HepG2 (cell line): ENCODE measurements at regions not wholly inside any gene's neighbourhood (a gene's known extent, or its start where the extent isn't known, plus 50 kb on each side); places are given as distances from the start of the nearest gene placed in this dataset.

Source experiments
- ATAC-seq: fragments of 200-7000 bp; cut with Tn5 transposase; 3 replicates; pipeline ENCODE4 v1.9.1; 2020; ENCODE audit warnings: mild to moderate bottlenecking, moderate library complexity
- BruUV-seq: library from RNA; stranded (reverse); fragments of 400-500 nt; replicated peaks from 2 replicates; lab custom pipeline; 2021; lab: Mats Ljungman, UMichigan
- CTCF ChIA-PET: fragments of 300-600 bp; formaldehyde crosslinking; extraction: SDS; loops from one replicate; lab custom pipeline; 2021; ENCODE audit warnings: low total read pairs, inconsistent platforms, low intra/inter-chr PET ratio; lab: Yijun Ruan, JAX
- POLR2A ChIA-PET: fragments of 350-600 bp; sonication (Branson Sonifier 250); formaldehyde crosslinking; loops from one replicate; lab custom pipeline; 2020; ENCODE audit warnings: antibody characterized with exemption, inconsistent platforms; lab: Yijun Ruan, JAX
- DNase-seq: peaks from one replicate; pipeline ENCODE4 v3.0.0-alpha.2; 2015; ENCODE audit warnings: low spot score
- FAIRE-seq: peaks from 3 replicates; lab custom pipeline; 2011; peaks lifted over from hg19 to GRCh38; lab: Jason Lieb, UNC
- H2AFZ ChIP-seq: one replicate; pipeline ENCODE4 v1.6.1; 2011; ENCODE audit warnings: low read length, inconsistent platforms
- H3K27ac ChIP-seq: fragments of 300-600 bp; 3 replicates; pipeline ENCODE4 v1.8.0; 2011; ENCODE audit warnings: mixed run types, mild to moderate bottlenecking, mixed read lengths, low read length, inconsistent platforms; ENCODE audit not compliant: insufficient read depth; ENCODE audit errors: extremely low read length
- H3K27me3 ChIP-seq, 2 experiments: fragments of 200-600 bp in 1 of 2; 2 replicates in 1 of 2; 3 replicates in 1 of 2; pipeline versions ENCODE4 v1.6.0 to v1.8.0; 2011; ENCODE audit warnings: low read length in 2 of 2, mild to moderate bottlenecking in 2 of 2, moderate library complexity in 2 of 2, inconsistent platforms in 1 of 2; ENCODE audit not compliant: insufficient read depth in 2 of 2, control insufficient read depth in 1 of 2
- H3K36me3 ChIP-seq, 2 experiments: fragments of 200-600 bp in 1 of 2; replicated peaks in 1 of 2; 2 replicates in 1 of 2; 3 replicates in 1 of 2; pipeline versions ENCODE4 v1.5.1 to v1.8.0; 2011; ENCODE audit warnings: low read length in 2 of 2, inconsistent platforms in 1 of 2; ENCODE audit not compliant: insufficient read depth in 2 of 2, control insufficient read depth in 1 of 2
- H3K4me1 ChIP-seq: 2 replicates; pipeline ENCODE4 v1.5.1; 2012; ENCODE audit warnings: low read length, inconsistent platforms; ENCODE audit not compliant: insufficient read depth
- H3K4me2 ChIP-seq: 2 replicates; pipeline ENCODE4 v1.6.0; 2011; ENCODE audit warnings: low read depth, low read length, inconsistent platforms
- H3K4me3 ChIP-seq, 3 experiments: fragments of 200-600 bp in 1 of 3; sonication (generic), shearing (Covaris generic) in 1 of 3; replicated peaks in 1 of 3; 2 replicates each; pipeline ENCODE4 v1.5.1; 2011 to 2016; ENCODE audit warnings: low read length in 3 of 3, inconsistent platforms in 2 of 3, low read depth in 2 of 3, mild to moderate bottlenecking in 2 of 3, control low read depth in 1 of 3, mixed read lengths in 1 of 3; ENCODE audit not compliant: insufficient read depth in 1 of 3
- H3K79me2 ChIP-seq: one replicate; pipeline ENCODE4 v1.6.1; 2011; ENCODE audit warnings: low read length, inconsistent platforms; ENCODE audit not compliant: insufficient read depth
- H3K9ac ChIP-seq: 2 replicates; pipeline ENCODE4 v1.6.0; 2011; ENCODE audit warnings: mild to moderate bottlenecking, low read depth, low read length, inconsistent platforms; ENCODE audit not compliant: insufficient read depth
- H3K9me3 ChIP-seq: 2 replicates; pipeline ENCODE4 v1.5.1; 2012; ENCODE audit warnings: mild to moderate bottlenecking, low read length
- H4K20me1 ChIP-seq: 2 replicates; pipeline ENCODE4 v1.6.0; 2011; ENCODE audit warnings: inconsistent platforms, mild to moderate bottlenecking, low read length, moderate library complexity; ENCODE audit not compliant: insufficient read depth
- MTF1 ChIP-seq: sonication (generic); formaldehyde crosslinking; IDR thresholded peaks from 2 replicates; pipeline ENCODE4 v1.5.0; 2020; ENCODE audit warnings: missing genetic modification reagents
- MXD1 ChIP-seq: sonication (generic); formaldehyde crosslinking; IDR thresholded peaks from 2 replicates; pipeline ENCODE4 v1.4.0; 2020; ENCODE audit warnings: mild to moderate bottlenecking, missing genetic modification reagents
- NFIB ChIP-seq: sonication (generic); formaldehyde crosslinking; IDR thresholded peaks from 2 replicates; pipeline ENCODE4 v1.9.0; 2021; ENCODE audit warnings: missing genetic modification reagents, mild to moderate bottlenecking, borderline replicate concordance
- PAF1 ChIP-seq: IDR thresholded peaks from 2 replicates; pipeline ENCODE4 v1.6.1; 2016; ENCODE audit warnings: missing genetic modification reagents, missing compliant biosample characterization
- SPEN ChIP-seq: sonication (generic); formaldehyde crosslinking; IDR thresholded peaks from 2 replicates; pipeline ENCODE4 v1.5.1; 2020; ENCODE audit warnings: low read depth, mild to moderate bottlenecking, missing genetic modification reagents
- SRSF9 ChIP-seq: fragments of 200-400 bp; formaldehyde crosslinking; IDR thresholded peaks from 2 replicates; pipeline ENCODE4 v1.6.1; 2018; ENCODE audit warnings: borderline replicate concordance, mild to moderate bottlenecking, low read depth, low read length; ENCODE audit not compliant: insufficient read depth, poor library complexity, severe bottlenecking
- STAG1 ChIP-seq: sonication (generic); formaldehyde crosslinking; IDR thresholded peaks from 2 replicates; pipeline ENCODE4 v1.4.0; 2020; ENCODE audit warnings: missing genetic modification reagents
- ZNF224 ChIP-seq: sonication (generic); formaldehyde crosslinking; IDR thresholded peaks from 2 replicates; pipeline ENCODE4 v1.5.0; 2020; ENCODE audit warnings: mild to moderate bottlenecking, missing genetic modification reagents
- ZNF703 ChIP-seq: sonication (generic); formaldehyde crosslinking; IDR thresholded peaks from 2 replicates; pipeline ENCODE4 v1.5.1; 2020; ENCODE audit warnings: missing genetic modification reagents, mild to moderate bottlenecking, moderate library complexity, borderline replicate concordance
- ZNF781 ChIP-seq: sonication (generic); formaldehyde crosslinking; IDR thresholded peaks from 2 replicates; pipeline ENCODE4 v1.5.1; 2020; ENCODE audit warnings: borderline replicate concordance, mild to moderate bottlenecking, missing genetic modification reagents; ENCODE audit errors: not compliant biosample characterization
- WGBS: methylation state at CpG from one replicate; pipeline ENCODE4 v1.1.6; 2017; ENCODE audit warnings: low lambda C conversion rate; 5-methylcytosine and 5-hydroxymethylcytosine counted together
- in situ Hi-C: cut with HindIII; loops from 2 replicates; pipeline ENCODE4 v1.10.0; 2017; ENCODE audit warnings: low pct_unique_long_range_greater_than_20kb; ENCODE audit not compliant: extremely low pct_ligation_motif_present
- intact Hi-C: fragments of 100-400 bp; cut with micrococcal nuclease; formaldehyde crosslinking; loops from one replicate; pipeline ENCODE4 v1.10.0; 2022; ENCODE audit not compliant: unreplicated experiment

GRCh38 chr10:28796606-28797512 is 119.5 kb downstream of the BAMBI start (continued):
- no peak for TF ChIP-seq ZNF781 (CRISPR knock-in tag)
- TF ChIP-seq SPEN (CRISPR knock-in tag): no peak
- TF ChIP-seq MTF1 (CRISPR knock-in tag): no peak
- TF ChIP-seq PAF1: no peak
- no peak for TF ChIP-seq ZNF224
- TF ChIP-seq, all 625 proteins: peak for 0

DNA sequence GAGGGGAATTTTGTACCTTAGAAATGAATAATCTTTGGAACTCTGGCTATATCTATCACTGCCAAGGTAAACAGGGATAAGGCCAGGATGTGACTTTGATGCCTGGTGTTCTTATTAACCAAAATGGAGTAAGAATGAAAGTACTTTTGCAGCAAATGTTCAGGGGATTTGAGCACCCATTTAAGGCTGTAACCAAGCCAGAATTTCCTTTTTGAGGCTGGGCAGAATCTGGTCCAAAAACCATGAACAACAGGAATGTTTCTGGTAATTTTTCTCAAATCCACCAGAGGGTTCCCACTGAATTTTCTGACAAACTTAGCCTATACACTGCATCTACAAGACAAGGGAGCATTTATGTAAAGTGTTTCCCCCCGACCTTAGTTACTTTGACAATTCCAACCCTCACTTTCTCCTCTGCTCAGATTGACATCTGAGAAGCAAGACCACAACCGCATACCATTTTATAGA is 120.6 kb downstream of the BAMBI start:
- Histone ChIP-seq H3K4me3 (no peak overlapping the region), H2AFZ (no peak overlapping the region), H3K36me3 (no peaks in the 10 kb centered on the region), H3K4me1 (peaks cover 30% of the 10 kb centered on the region), H3K27ac (no peak overlapping the region), H3K9ac (no peak overlapping the region)
- POLR2A ChIA-PET: no interaction called here
- no peak for DNase-seq
- TF ChIP-seq MXD1 (CRISPR knock-in tag): no peak
- no peak for TF ChIP-seq SRSF9
- TF ChIP-seq ZNF703: no peak
- no peak for TF ChIP-seq NFIB (CRISPR knock-in tag)
- peak; percentile 21; the same call in 1 of the 2 replicates for TF ChIP-seq STAG1
- TF ChIP-seq, all 625 proteins: peak for 1
- intact Hi-C loops: loop anchor here (5.0 kb wide), 1 partner anchor 194 kb away; no protein-coding TSS in a partner anchor
- in situ Hi-C loops: no loop called here
- BruUV-seq: no TSS peak
- Histone ChIP-seq H3K79me2 (no peaks in the 10 kb centered on the region), H3K27me3 (peaks cover 1 to 3% of the 10 kb centered on the region in 2 experiments; a peak in 1 of 5 replicates), H3K4me2 (peak overlapping the region; percentile 12; the same call in 1 of the 2 replicates), H4K20me1 (no peaks in the 10 kb centered on the region), H3K9me3 (no peaks in the 10 kb centered on the region)
- CTCF ChIA-PET: no interaction called here
- WGBS: 27% methylated on average over 2 of the region's 2 CpGs
- FAIRE-seq (peak; percentile 36), ATAC-seq (no peak)
